Neural cell (in vitro differentiated cells): ENCODE measurements at regions not wholly inside any gene's neighbourhood (a gene's known extent, or its start where the extent isn't known, plus 50 kb on each side); places are given as distances from the start of the nearest gene placed in this dataset.

Experiments used
- H2AFZ ChIP-seq: fragments of 200-600, 300-800 bp; sonication (generic), shearing (Covaris generic); 2 replicates; pipeline ENCODE4 v1.6.0; 2014; ENCODE audit warnings: low read depth, mild to moderate bottlenecking, antibody characterized with exemption, low read length, moderate library complexity
- H3F3A ChIP-seq: fragments of 200-600 bp; shearing (Covaris generic); 2 replicates; pipeline ENCODE4 v1.6.1; 2016; ENCODE audit warnings: mild to moderate bottlenecking, moderate library complexity, mixed read lengths, antibody characterized with exemption, low read length; ENCODE audit not compliant: insufficient read depth, poor library complexity, severe bottlenecking
- H3K27ac ChIP-seq: fragments of 200-600, 300-800 bp; sonication (generic), shearing (Covaris generic); 2 replicates; pipeline ENCODE4 v1.5.1; 2014; ENCODE audit warnings: mild to moderate bottlenecking, low read length, moderate library complexity
- H3K27me3 ChIP-seq: fragments of 300-800, 200-600 bp; sonication (generic), shearing (Covaris generic); 2 replicates; pipeline ENCODE4 v1.6.0; 2014; ENCODE audit warnings: mild to moderate bottlenecking, low read depth, low read length, moderate library complexity; ENCODE audit not compliant: insufficient read depth
- H3K36me3 ChIP-seq: fragments of 300-800, 200-600 bp; sonication (generic), shearing (Covaris generic); 2 replicates; pipeline ENCODE4 v1.5.1; 2014; ENCODE audit warnings: mild to moderate bottlenecking, antibody characterized with exemption, low read length, moderate library complexity; ENCODE audit not compliant: insufficient read depth
- H3K4me2 ChIP-seq: fragments of 300-800, 200-600 bp; sonication (generic), shearing (Covaris generic); 2 replicates; pipeline ENCODE4 v1.6.0; 2014; ENCODE audit warnings: mild to moderate bottlenecking, low read length
- H3K4me3 ChIP-seq: fragments of 300-800, 200-600 bp; sonication (generic), shearing (Covaris generic); 2 replicates; pipeline ENCODE4 v1.5.1; 2014; ENCODE audit warnings: mild to moderate bottlenecking, low read length, moderate library complexity
- H3K79me2 ChIP-seq: fragments of 200-600 bp; shearing (Covaris generic); replicated peaks from 2 replicates; pipeline ENCODE4 v1.6.0; 2014; ENCODE audit warnings: mild to moderate bottlenecking, low read length, moderate library complexity; ENCODE audit not compliant: insufficient read depth
- H3K9ac ChIP-seq: fragments of 300-800, 200-600 bp; sonication (generic), shearing (Covaris generic); 2 replicates; pipeline ENCODE4 v1.6.1; 2016; ENCODE audit warnings: mild to moderate bottlenecking, low read length, mixed read lengths
- H3K9me2 ChIP-seq: fragments of 200-600 bp; shearing (Covaris generic); 2 replicates; pipeline ENCODE4 v1.6.1; 2016; ENCODE audit warnings: mild to moderate bottlenecking, low read length, mixed read lengths; ENCODE audit not compliant: insufficient read depth
- H3K9me3 ChIP-seq: fragments of 200-600, 300-800 bp; sonication (generic), shearing (Covaris generic); 2 replicates; pipeline ENCODE4 v1.6.1; 2016; ENCODE audit warnings: mild to moderate bottlenecking, mixed run types, low read length, moderate library complexity, mixed read lengths
- H4K20me1 ChIP-seq: fragments of 200-600 bp; shearing (Covaris generic); 2 replicates; pipeline ENCODE4 v1.6.1; 2016; ENCODE audit warnings: mild to moderate bottlenecking, mixed run types; ENCODE audit not compliant: insufficient read depth
- CTCF ChIP-seq: fragments of 450-650 bp; IDR thresholded peaks from 2 replicates; pipeline ENCODE4 v1.5.1; 2014; ENCODE audit warnings: antibody characterized with exemption, mild to moderate bottlenecking, moderate library complexity; ENCODE audit not compliant: poor library complexity, severe bottlenecking
- EP300 ChIP-seq: fragments of 450-650 bp; conservative IDR thresholded peaks from 2 replicates; pipeline ENCODE4 v1.6.1; 2014; ENCODE audit warnings: antibody characterized with exemption, mild to moderate bottlenecking, moderate library complexity; ENCODE audit not compliant: poor library complexity, severe bottlenecking
- EZH2 ChIP-seq: fragments of 200-600, 300-800 bp; shearing (Covaris generic), sonication (generic); IDR thresholded peaks from 2 replicates; pipeline ENCODE4 v1.6.1; 2014; ENCODE audit warnings: antibody characterized with exemption, low read length, borderline replicate concordance, mild to moderate bottlenecking; ENCODE audit not compliant: insufficient read depth, poor library complexity, severe bottlenecking
- MXI1 ChIP-seq: fragments of 450-650 bp; conservative IDR thresholded peaks from 2 replicates; pipeline ENCODE4 v1.6.1; 2014; ENCODE audit warnings: antibody characterized with exemption, mild to moderate bottlenecking; ENCODE audit not compliant: poor library complexity, severe bottlenecking
- POLR2AphosphoS5 ChIP-seq: IDR thresholded peaks from 2 replicates; pipeline ENCODE4 v1.6.1; 2012
- RAD21 ChIP-seq: fragments of 450-650 bp; conservative IDR thresholded peaks from 2 replicates; pipeline ENCODE4 v1.6.1; 2014; ENCODE audit warnings: antibody characterized with exemption, mild to moderate bottlenecking, moderate library complexity
- REST ChIP-seq: IDR thresholded peaks from 2 replicates; pipeline ENCODE4 v1.6.1; 2012; ENCODE audit warnings: borderline replicate concordance
- SMC3 ChIP-seq: fragments of 450-650 bp; conservative IDR thresholded peaks from 2 replicates; pipeline ENCODE4 v1.6.1; 2014; ENCODE audit warnings: antibody characterized with exemption, mild to moderate bottlenecking, moderate library complexity; ENCODE audit not compliant: poor library complexity
- TAF1 ChIP-seq: IDR thresholded peaks from 2 replicates; pipeline ENCODE4 v1.6.1; 2012; ENCODE audit warnings: low read depth

GRCh38 chr5:96247097-96247701 is 185.8 kb downstream of the PCSK1 start:
- Histone ChIP-seq H3K4me2 (no peak overlapping the region), H3K4me3 (no peak overlapping the region)

GRCh38 chr5:96245140-96246091 is 187.6 kb downstream of the PCSK1 start:
- H4K20me1 ChIP-seq = no peaks in the 10 kb centered on the region
- no peak overlapping the region for H3K9ac ChIP-seq
- H3K36me3 ChIP-seq = no peaks in the 10 kb centered on the region
- no peaks in the 10 kb centered on the region for H3K79me2 ChIP-seq
- no peaks in the 10 kb centered on the region for H3K9me2 ChIP-seq
- H2AFZ ChIP-seq = no peak overlapping the region
- H3F3A ChIP-seq = no peaks in the 10 kb centered on the region
- no peak overlapping the region for H3K4me3 ChIP-seq
- H3K27ac ChIP-seq = no peak overlapping the region
- H3K27me3 ChIP-seq = no peaks in the 10 kb centered on the region
- H3K4me2 ChIP-seq = no peak overlapping the region
- TF ChIP-seq POLR2AphosphoS5 (no peak), MXI1 (no peak), EP300 (no peak), SMC3 (no peak), EZH2 (no peak), TAF1 (no peak), REST (no peak), RAD21 (no peak), CTCF (no peak)
- H3K9me3 ChIP-seq = no peaks in the 10 kb centered on the region

More at GRCh38 chr5:96247097-96247701, 185.8 kb downstream of the PCSK1 start:
- Histone ChIP-seq H2AFZ (no peak overlapping the region), H3K27ac (no peak overlapping the region), H4K20me1 (no peaks in the 10 kb centered on the region), H3K27me3 (no peaks in the 10 kb centered on the region), H3F3A (no peaks in the 10 kb centered on the region), H3K9me2 (no peaks in the 10 kb centered on the region), H3K9me3 (no peaks in the 10 kb centered on the region), H3K9ac (no peak overlapping the region), H3K36me3 (no peaks in the 10 kb centered on the region), H3K79me2 (no peaks in the 10 kb centered on the region)
- no peak for TF ChIP-seq SMC3
- TF ChIP-seq EP300 = no peak
- no peak for TF ChIP-seq RAD21
- TF ChIP-seq CTCF = no peak
- TF ChIP-seq EZH2 = no peak
